Bronchial epithelial cell (primary cell): ENCODE measurements at regions not wholly inside any gene's neighbourhood (a gene's known extent, or its start where the extent isn't known, plus 50 kb on each side); places are given as distances from the start of the nearest gene placed in this dataset.
A peak's percentile ranks its signal among the peaks of the same experiment; 100 is the strongest.
"Not testable (repeated sequence)": the region's sequence is repeated elsewhere in the genome, so short reads cannot be mapped to it uniquely, and the experiment has no call there.

ENCODE experiments used
- DNase-seq: peaks from one replicate; pipeline ENCODE4 v3.0.0-alpha.2; 2010; ENCODE audit warnings: low read depth
- FAIRE-seq: peaks from 2 replicates; lab custom pipeline; 2011; peaks lifted over from hg19 to GRCh38; lab: Jason Lieb, UNC
- H3K27me3 ChIP-seq: 2 replicates; pipeline ENCODE4 v1.5.1; 2011; ENCODE audit warnings: low read length; ENCODE audit not compliant: control insufficient read depth, insufficient read depth
- H3K36me3 ChIP-seq: 2 replicates; pipeline ENCODE4 v1.5.1; 2011; ENCODE audit warnings: low read length; ENCODE audit not compliant: control insufficient read depth, insufficient read depth
- H3K4me3 ChIP-seq: 2 replicates; pipeline ENCODE4 v1.5.1; 2011; ENCODE audit warnings: mild to moderate bottlenecking, low read depth, low read length, control low read depth
- TF ChIP-seq, protein P1 (sequence below): IDR thresholded peaks from 2 replicates; pipeline ENCODE4 v1.5.1; 2011; ENCODE audit warnings: mild to moderate bottlenecking, moderate library complexity, low read length, control low read depth, inconsistent platforms; ENCODE audit not compliant: insufficient read depth, severe bottlenecking

GRCh38 chr10:109055243-109055642 is 868.1 kb downstream of the XPNPEP1 start:
- no peak for DNase-seq
- FAIRE-seq: no peak
- TF ChIP-seq, protein P1, sequence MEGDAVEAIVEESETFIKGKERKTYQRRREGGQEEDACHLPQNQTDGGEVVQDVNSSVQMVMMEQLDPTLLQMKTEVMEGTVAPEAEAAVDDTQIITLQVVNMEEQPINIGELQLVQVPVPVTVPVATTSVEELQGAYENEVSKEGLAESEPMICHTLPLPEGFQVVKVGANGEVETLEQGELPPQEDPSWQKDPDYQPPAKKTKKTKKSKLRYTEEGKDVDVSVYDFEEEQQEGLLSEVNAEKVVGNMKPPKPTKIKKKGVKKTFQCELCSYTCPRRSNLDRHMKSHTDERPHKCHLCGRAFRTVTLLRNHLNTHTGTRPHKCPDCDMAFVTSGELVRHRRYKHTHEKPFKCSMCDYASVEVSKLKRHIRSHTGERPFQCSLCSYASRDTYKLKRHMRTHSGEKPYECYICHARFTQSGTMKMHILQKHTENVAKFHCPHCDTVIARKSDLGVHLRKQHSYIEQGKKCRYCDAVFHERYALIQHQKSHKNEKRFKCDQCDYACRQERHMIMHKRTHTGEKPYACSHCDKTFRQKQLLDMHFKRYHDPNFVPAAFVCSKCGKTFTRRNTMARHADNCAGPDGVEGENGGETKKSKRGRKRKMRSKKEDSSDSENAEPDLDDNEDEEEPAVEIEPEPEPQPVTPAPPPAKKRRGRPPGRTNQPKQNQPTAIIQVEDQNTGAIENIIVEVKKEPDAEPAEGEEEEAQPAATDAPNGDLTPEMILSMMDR: no peak
- Histone ChIP-seq H3K4me3 (no peak overlapping the region), H3K27me3 (no peaks in the 10 kb centered on the region), H3K36me3 (no peaks in the 10 kb centered on the region)

GRCh38 chr10:109047856-109048255 is 875.5 kb downstream of the XPNPEP1 start:
- Histone ChIP-seq H3K4me3 (no peak overlapping the region), H3K27me3 (no peaks in the 10 kb centered on the region), H3K36me3 (no peaks in the 10 kb centered on the region)
- TF ChIP-seq, protein P1: no peak
- FAIRE-seq (no peak), DNase-seq (no peak)

DNA sequence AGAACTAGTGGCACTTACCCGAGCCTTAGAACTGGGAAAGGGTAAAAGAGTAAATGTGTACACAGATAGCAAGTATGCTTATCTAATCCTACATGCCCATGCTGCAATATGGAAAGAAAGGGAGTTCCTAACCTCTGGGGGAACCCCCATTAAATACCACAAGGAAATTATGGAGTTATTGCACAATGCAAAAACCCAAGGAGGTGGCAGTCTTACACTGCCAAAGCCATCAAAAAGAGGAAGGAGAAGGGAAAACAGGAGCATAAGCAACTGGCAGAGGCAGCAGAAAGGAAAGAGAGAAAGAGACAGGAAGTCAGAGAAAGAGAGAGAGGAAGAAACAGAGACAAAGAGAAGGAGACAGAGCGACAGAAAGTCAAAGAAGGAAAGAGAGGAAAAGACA is 876.9 kb downstream of the XPNPEP1 start:
- not testable (repeated sequence) for DNase-seq, H3K27me3 ChIP-seq, H3K4me3 ChIP-seq, FAIRE-seq, H3K36me3 ChIP-seq

- FAIRE-seq: no peak
- Histone ChIP-seq H3K4me3 (no peak overlapping the region), H3K27me3 (no peaks in the 10 kb centered on the region), H3K36me3 (no peaks in the 10 kb centered on the region)
- TF ChIP-seq, protein P1: no peak
- no peak for DNase-seq
Measured at GRCh38 chr10:109040622-109041021, 882.7 kb downstream of the XPNPEP1 start.

DNA sequence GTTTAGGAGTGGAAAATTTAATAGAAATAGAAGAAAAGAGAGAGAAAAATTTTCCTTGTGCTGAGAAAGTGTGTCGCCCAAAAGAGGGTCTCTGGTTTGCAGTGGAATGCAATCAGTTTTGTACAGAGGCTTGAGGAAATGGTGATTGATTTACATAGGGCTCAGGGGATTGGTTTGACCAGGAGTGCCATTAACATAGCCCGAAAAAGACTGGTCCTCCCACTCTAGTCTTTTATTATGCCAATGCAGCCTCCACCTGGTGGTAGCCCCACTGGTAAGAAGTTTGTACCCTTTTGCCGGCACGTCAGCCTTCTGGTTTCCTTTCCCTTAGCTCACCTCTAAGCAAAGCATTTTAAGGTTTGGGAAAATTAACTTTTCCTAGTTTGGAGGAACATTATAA is 885.3 kb downstream of the XPNPEP1 start:
- FAIRE-seq (no peak), DNase-seq (no peak)
- H3K27me3 ChIP-seq: no peaks in the 10 kb centered on the region
- H3K4me3 ChIP-seq: no peak overlapping the region
- TF ChIP-seq, protein P1: no peak
- no peaks in the 10 kb centered on the region for H3K36me3 ChIP-seq

- peak; percentile 86 for FAIRE-seq
- Histone ChIP-seq H3K4me3 (no peak overlapping the region), H3K36me3 (no peaks in the 10 kb centered on the region), H3K27me3 (no peaks in the 10 kb centered on the region)
- TF ChIP-seq, protein P1: no peak
- DNase-seq: no peak
Measured at GRCh38 chr10:109030581-109031210, 892.6 kb downstream of the XPNPEP1 start.
